IPS DF 4.7 (cell line): ENCODE measurements at regions not wholly inside any gene's neighbourhood (a gene's known extent, or its start where the extent isn't known, plus 50 kb on each side); places are given as distances from the start of the nearest gene placed in this dataset.
"Not testable (repeated sequence)": the region's sequence is repeated elsewhere in the genome, so short reads cannot be mapped to it uniquely, and the experiment has no call there.

ENCODE experiments used
- DNase-seq: peaks from one replicate; pipeline ENCODE4 v3.0.0-alpha.2; 2013; ENCODE audit warnings: low spot score; ENCODE audit errors: extremely low read depth

DNA sequence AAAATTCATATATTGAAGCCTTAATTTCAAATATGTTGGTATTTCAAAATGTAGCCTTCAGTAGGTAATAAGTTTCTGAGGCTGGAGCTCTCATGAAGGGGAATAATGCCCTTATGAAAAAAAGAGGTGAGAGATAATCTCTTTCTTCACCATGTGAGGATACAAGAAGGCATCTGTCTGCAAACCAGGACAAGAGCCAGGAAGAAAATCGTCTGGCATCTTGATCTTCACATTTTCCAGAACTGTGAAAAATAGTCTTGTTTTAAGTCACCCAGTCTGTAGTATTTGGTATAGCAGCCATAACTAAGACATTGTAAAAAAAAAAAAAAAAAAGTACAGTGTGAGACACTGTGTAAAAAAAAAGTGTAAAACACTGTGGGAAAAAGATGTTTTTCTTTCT is 768.9 kb downstream of the TAF11L14 start:
- no peak for DNase-seq

- no peak for DNase-seq
These were observed 769.7 kb downstream of the TAF11L14 start for GRCh38 chr5:18403941-18404438.

DNA sequence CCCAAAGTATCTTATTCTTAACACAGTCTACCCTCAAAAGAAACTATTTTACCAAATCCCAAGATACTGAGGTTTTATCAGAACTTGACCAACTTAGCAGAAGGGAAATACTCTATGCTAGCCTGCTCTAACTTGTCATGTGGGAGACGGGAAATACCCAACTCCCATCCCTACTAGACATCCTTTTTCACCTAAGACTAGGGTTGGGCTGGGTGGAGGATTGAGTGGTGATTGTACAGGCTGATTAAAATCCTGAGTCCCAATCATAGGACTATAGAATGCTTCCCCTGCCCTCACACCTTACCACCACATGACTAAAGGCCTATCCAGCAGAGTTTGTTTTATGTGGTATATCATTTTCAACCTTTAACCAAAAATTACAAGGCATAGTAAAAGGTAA is 786.5 kb downstream of the TAF11L14 start:
- DNase-seq: no peak

- DNase-seq: no peak
These were observed 799.1 kb downstream of the TAF11L14 start for GRCh38 chr5:18433336-18433735.

GRCh38 chr5:18438126-18438525 is 803.9 kb downstream of the TAF11L14 start:
- no peak for DNase-seq

DNA sequence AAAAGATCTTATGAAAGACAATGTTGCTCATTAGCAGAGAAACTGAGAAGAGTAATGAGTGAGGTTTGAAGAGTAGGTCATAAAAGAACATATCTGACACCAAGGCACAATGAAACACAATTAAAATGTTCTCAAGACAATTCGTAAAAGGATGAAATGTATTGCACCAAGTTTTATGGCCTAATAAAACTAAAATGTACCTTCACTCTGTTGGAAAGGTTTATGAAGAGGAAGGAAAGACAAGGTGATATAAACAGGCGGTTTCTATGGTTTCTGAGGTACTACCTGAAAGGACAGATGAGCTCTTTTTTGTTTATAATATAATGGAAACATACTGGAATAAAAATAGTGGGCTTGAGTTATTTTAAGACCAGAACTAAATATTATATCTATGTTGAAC is 821.3 kb downstream of the TAF11L14 start:
- DNase-seq: no peak

- no peak for DNase-seq
These were observed 823.0 kb downstream of the TAF11L14 start for GRCh38 chr5:18457255-18457654.

GRCh38 chr5:18461766-18462165 is 827.5 kb downstream of the TAF11L14 start:
- DNase-seq: no peak

DNA sequence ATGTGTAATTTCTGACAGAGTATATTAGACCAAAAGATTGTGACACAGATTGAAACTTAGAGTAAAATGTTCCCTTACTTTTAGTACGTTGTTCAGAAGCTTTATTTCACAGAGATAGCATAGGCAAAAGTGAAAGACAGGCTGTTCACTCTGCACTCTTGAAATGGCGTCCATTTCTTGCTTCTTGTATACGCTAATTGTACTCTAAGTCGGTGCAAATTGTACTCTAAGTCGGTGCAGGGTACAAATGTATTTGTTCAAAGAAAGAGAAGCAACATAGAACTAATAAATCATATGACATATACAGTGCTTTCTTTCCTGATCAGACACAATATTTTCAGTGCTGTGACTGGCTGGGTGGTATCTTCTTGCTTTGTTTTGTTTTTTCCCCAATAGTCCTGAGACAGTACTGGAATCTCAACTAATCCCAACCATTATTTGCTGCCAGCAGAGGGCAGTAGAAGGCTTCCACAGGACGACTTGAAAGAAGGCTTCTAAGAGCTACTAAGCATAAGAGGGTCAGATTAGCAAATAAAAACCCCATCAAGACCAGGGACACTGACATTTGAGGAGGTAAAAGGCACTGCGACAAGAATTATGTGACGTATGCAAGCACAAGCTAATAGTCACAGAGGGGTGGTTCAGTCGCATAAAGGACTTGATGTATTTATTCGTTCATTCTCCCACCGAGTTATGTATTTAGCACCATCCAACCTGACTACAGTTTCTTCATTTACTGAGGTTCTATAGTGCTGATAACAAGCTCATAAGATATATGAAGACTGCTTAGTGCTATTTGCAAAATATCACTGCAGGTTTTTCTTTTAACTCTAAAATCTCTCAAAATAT is 831.8 kb downstream of the TAF11L14 start:
- DNase-seq: peak; percentile 81

GRCh38 chr5:18466731-18467130 is 832.5 kb downstream of the TAF11L14 start:
- DNase-seq: no peak

GRCh38 chr5:18471791-18472190 is 837.5 kb downstream of the TAF11L14 start:
- not testable (repeated sequence) for DNase-seq

- no peak for DNase-seq
These were observed 849.2 kb downstream of the TAF11L14 start for GRCh38 chr5:18483451-18483850.

GRCh38 chr5:18487928-18488480 is 853.7 kb downstream of the TAF11L14 start:
- no peak for DNase-seq

DNA sequence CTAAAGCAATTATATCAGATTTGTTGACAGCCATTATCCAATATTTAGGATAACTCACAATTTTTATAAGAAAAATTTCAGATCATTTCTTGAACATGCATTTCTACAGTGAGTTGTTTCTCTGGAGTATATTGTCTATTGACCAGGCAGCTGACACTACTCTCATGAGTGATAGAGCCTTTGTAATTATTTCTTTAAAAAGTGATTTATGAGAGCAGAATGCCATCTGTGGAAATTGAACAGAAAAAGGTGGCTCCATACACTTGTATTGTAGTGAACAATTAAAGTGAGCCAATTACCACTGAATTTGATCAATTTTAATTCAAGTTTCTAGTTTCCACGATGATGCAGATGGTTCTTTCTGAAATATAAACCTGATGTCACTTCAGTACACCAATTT is 855.4 kb downstream of the TAF11L14 start:
- no peak for DNase-seq

DNA sequence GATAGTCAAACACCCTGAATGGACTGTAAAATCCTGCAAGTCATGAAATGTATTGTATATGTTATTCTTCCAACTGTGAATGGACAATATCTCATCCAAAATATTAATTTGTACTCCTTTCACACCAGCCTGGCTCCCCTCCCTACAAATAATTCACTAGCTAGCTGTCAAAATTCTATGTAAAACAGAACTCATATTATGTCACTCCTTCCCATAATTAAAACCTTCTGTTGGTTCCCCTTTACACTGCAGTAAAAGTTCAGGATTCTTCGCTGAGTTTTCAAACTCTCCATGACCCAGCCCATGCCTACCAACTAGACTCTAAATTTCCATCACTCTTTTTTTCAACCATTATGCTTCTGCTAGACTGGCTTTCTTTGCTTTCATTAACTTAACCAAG is 857.1 kb downstream of the TAF11L14 start:
- DNase-seq: no peak

DNA sequence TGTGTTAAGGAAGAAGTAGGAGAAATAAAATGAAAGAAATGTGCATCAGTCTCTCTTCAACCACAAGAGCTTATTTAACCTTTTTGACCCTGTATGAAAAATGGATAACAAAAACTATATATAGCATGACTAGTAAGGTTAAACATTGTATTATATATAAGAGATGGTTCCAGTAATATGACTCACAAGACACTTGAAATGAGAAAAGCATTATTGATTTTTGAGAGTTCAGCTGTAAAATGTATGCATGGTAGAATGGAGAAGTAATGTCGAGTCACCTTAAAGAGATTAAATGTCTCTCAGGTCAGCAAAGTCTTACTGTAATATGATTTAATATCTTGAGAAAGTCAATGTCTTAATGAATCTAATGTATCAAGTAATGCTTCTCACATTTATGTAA is 860.9 kb downstream of the TAF11L14 start:
- no peak for DNase-seq

DNA sequence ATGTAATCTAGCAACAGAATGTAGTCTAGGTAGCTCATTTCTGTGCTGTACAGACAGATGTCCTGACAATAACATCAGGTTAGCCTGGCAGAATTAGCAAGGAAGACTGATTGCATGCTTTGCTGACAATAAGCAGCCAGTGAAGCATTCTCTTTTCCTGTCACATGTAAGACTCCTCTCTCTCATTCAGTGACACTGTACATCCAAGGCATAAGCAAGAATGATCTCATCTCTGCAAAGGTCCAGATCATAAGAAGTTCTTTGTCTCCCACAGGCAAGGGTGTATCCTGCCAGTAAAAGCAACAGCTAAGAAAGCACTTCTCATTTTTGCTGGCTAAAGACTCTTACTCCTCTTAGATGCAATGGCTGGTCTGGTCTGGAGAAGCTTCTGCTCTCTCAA is 861.8 kb downstream of the TAF11L14 start:
- DNase-seq: no peak

DNA sequence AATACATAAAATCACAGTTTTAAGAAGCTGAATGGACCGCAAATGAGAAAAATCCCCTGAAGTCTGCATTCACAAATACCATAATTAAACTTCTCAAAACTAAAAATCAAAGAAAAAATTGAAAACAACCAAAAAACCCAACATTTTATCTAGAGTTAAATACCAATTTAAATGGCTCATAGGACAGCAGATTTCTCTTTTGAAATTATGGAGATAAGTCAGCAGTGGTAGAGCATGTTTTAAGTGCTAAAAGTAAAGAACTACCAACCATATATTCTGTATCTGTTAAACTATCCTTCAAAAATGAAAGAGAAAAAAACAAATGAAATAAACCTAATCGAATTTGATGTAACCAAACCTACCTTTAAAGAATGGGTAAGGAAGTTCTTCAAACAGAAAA is 862.8 kb downstream of the TAF11L14 start:
- DNase-seq: no peak

DNA sequence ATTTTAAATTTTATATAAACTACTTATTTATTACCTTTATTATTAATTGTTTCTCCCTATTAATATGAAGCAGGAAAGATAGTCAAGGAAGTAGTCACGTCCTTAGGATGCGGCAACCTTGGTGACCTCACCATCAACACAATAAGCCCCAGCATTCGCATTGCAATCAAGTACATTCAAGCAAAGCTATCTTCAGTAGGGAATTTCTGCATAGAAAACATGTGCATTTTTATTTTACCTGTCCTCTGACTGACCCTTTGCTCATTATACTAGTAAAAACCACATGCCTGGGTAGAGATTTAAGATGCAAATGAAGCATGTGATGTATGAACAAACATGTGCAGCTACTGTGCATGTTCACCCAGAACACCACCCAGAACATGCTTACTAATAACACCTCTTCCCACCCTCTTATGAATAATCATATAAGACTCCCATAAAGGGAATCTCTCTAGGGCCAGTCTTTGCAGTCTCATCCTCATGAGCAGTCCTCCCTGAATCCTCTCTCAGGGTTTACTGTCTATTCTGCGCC is 869.6 kb downstream of the TAF11L14 start:
- DNase-seq: no peak

GRCh38 chr5:18507114-18507513 is 872.9 kb downstream of the TAF11L14 start:
- DNase-seq: no peak

GRCh38 chr5:18517641-18518380 is 883.6 kb downstream of the TAF11L14 start:
- DNase-seq: no peak

GRCh38 chr5:18523380-18523779 is 889.1 kb downstream of the TAF11L14 start:
- DNase-seq: no peak
